Kidney glomerular epithelial cell (primary cell): ENCODE measurements at regions not wholly inside any gene's neighbourhood (a gene's known extent, or its start where the extent isn't known, plus 50 kb on each side); places are given as distances from the start of the nearest gene placed in this dataset.
"Not testable (repeated sequence)": the region's sequence is repeated elsewhere in the genome, so short reads cannot be mapped to it uniquely, and the experiment has no call there.

Source experiments
- DNase-seq: peaks from one replicate; lab custom pipeline; 2025; lab: John Stamatoyannopoulos, UW

- no peak for DNase-seq
These were observed 428.6 kb downstream of the AACS start for GRCh38 chr12:125493704-125494308.

GRCh38 chr12:125503128-125503527, 437.9 kb downstream of the AACS start:
- no peak for DNase-seq

GRCh38 chr12:125509195-125509594, 444.0 kb downstream of the AACS start:
- no peak for DNase-seq

- no peak for DNase-seq
These were observed 447.5 kb downstream of the AACS start for GRCh38 chr12:125512541-125513298.

- no peak for DNase-seq
These were observed 450.7 kb downstream of the AACS start for GRCh38 chr12:125515887-125516286.

GRCh38 chr12:125518074-125518473, 452.8 kb downstream of the AACS start:
- no peak for DNase-seq

GRCh38 chr12:125519026-125519651, 453.9 kb downstream of the AACS start:
- no peak for DNase-seq

GRCh38 chr12:125525879-125526278, 460.6 kb downstream of the AACS start:
- no peak for DNase-seq

- DNase-seq: no peak
These were observed 463.0 kb downstream of the AACS start for GRCh38 chr12:125528281-125528680.

- DNase-seq: no peak
These were observed 465.0 kb downstream of the AACS start for GRCh38 chr12:125530201-125530600.

- no peak for DNase-seq
These were observed 465.6 kb downstream of the AACS start for GRCh38 chr12:125530876-125531275.

- DNase-seq: no peak
These were observed 466.3 kb downstream of the AACS start for GRCh38 chr12:125531574-125531973.

GRCh38 chr12:125533434-125534029, 468.3 kb downstream of the AACS start:
- no peak for DNase-seq

- DNase-seq: no peak
These were observed 473.4 kb downstream of the AACS start for GRCh38 chr12:125538401-125539199.

GRCh38 chr12:125540580-125541204, 475.5 kb downstream of the AACS start:
- no peak for DNase-seq

- no peak for DNase-seq
These were observed 479.7 kb downstream of the AACS start for GRCh38 chr12:125544960-125545359.

- DNase-seq: no peak
These were observed 483.9 kb downstream of the AACS start for GRCh38 chr12:125549171-125549570.

- no peak for DNase-seq
These were observed 484.6 kb downstream of the AACS start for GRCh38 chr12:125549836-125550235.

GRCh38 chr12:125552295-125552694, 487.1 kb downstream of the AACS start:
- no peak for DNase-seq

- DNase-seq: not testable (repeated sequence)
These were observed 495.8 kb downstream of the AACS start for GRCh38 chr12:125561008-125561407.

- no peak for DNase-seq
These were observed 499.5 kb downstream of the AACS start for GRCh38 chr12:125564753-125565152.

GRCh38 chr12:125567581-125567980, 502.3 kb downstream of the AACS start:
- DNase-seq: no peak
